HG02588 (cell line): ENCODE measurements at regions not wholly inside any gene's neighbourhood (a gene's known extent, or its start where the extent isn't known, plus 50 kb on each side); places are given as distances from the start of the nearest gene placed in this dataset.

Experiments used
- ATAC-seq: cut with Tn5 transposase; IDR thresholded peaks from one replicate; pipeline ENCODE4 v1.9.1; 2021; ENCODE audit warnings: mild to moderate bottlenecking, moderate library complexity; ENCODE audit not compliant: unreplicated experiment

DNA sequence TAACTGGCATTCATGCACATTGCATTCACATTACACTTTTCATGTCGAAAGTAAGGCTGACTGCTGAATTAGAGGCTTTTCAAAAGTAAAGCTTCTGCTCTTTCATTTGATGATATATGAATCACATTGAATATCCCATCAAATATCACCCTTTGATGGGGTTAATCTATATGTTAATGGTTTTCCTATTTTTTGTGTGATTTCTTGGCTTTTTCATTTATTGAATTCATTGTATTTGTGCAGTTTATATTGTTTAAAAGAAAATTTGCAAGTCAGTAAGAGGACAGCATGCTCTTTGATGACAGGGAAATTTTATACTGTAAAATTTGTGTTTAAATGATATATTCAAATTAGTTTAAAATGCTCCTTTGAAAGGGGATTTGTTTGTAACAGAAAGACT lies 344.1 kb downstream of the PCDH10 start:
- ATAC-seq = no peak

DNA sequence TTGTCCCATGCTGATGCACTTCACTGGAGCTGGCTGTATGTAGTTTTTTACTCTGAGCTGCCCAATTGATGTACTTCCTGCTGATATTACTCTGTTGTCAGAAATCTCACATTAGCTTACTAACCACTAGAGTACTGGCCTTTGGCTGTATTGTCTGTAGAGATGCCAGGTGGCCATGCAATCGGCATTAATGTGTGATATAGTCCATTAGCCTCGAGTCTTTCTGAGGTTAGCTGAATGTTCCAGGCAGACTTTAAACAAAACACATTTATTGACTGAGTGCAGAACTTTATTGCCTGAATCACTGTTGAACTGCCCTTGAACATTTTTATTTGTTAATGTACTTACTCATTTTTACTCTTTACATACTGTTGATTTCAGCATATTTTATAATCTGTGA lies 335.2 kb downstream of the PCDH10 start:
- no peak for ATAC-seq

DNA sequence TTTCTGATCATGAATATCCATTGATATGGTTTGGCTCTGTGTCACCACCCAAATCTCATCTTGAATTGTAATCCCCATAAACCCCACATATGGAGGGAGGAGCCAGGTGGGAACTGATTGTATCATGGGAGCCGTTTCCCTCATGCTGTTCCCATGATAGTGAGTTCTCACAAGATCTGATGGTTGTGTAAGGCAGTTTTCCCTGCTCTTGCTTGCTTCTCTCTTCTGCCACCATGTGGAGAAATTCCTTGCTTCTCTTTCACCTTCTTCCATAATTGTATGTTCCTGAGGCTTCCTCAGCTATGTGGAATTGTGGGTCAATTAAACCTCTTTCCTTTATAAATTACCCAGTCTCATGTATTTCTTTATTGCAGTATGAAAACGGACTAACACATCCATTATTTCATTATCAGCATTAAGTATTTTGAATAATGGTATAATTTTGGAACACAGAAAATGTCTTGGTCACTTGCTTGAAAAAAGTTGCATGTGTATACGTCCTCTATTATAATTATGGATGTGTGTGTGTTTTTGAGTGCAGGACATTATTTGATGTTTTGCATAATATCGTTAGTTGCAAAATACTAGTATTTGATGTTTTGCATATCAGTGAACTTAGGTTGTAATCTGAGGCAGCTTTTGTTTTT lies 334.6 kb downstream of the PCDH10 start:
- no peak for ATAC-seq

DNA sequence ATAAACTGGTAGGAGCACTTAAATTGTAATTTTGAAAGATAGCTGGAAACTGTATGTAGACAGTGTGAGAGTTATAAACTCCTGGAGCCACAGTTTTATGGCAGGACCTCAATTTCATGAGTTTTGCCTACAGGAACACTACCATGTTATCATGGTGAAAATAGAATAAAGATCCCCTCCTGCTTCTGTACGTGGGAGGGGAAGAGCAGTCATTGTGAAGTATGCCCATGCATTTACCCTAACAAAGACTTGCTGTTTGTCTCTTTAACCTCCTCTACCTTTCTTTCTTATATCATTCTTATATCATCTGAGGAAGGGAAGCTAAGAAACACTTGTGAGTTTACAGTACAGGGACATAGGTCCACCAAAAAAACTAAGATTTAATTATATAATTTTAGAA lies 327.0 kb downstream of the PCDH10 start:
- ATAC-seq = no peak

DNA sequence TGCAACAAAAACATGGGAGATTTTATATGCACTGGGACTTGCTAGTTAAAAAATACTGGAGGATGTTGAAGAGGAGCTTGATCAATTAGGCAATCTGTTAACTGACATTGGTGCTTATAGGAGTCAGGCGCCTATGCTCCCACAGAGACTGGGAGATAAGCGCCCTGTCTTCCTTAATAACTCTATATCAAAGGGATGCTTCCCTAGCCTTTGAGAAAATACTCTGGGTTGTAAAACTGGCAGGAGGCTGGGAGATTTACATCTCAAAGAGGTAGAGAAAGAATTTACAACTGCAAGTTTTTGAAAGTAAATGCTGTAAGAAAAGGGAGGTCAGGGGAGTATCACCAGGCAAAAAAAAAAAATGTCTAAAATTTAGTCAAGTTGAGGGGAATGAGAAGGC lies 325.4 kb downstream of the PCDH10 start:
- no peak for ATAC-seq

DNA sequence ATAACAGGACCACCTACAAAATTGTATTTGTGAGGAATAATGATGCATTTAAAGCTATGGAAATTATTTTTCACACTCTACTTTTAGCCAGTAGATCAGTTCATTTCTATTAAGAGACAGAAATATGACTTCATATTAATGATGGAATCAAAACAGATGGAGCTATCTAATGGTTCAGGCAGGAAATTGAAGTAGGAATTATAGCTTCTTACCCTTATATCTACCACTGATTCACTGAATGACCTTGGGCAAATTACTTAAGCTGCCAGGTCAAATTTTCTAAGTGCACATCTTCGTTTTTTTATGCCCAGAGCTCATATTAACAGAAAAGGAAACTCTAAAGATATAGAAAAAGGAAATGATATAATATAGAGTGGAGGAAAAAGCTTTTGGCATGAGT lies 323.1 kb downstream of the PCDH10 start:
- ATAC-seq = no peak

DNA sequence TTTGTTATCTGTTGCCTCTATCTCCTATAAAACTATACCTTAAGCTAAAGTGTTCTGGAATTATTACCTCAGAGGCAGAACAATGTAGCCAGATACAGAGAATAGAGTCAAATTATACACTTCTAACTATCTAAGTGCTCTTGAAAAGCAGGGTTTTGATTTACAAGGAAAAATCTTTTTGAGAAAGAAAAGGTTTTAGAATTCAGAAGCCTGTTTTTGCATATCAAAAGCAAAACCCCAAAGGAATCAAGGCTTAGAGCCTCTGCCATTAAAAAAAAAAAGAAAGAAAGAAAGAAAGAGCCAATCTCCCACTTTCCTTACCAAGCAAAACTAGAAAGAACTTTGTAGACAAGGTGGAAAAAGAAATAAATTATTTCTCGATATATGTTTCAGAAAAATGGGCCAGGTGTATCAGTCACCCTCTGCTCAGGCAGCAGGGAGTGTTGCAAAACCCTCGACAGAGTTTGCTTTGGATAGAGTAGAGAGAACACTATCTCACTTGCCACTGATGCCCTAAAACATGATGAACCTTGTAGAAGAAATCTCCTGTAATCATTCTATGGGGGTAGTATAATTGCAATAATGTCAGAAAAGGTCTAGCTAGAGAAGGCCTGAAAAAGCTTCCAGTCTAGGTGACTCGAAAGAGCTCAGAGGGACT lies 318.3 kb downstream of the PCDH10 start:
- ATAC-seq = no peak

DNA sequence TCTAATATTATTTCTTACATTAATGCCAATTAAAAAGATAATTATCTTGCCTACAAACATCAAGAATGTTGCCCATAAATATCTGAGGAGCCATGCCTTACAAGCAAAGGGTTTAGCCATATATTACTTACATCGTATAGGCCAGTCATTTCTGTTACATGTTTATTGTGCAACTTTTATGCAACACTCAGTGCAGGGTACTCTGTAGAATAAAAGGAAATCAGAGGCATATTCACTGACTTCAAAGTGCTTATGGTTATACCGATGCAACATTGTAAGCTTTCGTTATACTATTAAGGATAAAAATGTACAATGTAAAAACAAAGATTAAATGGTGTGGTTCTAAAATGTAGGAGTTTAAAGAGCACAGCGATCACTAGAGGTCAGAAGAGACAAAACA lies 315.9 kb downstream of the PCDH10 start:
- ATAC-seq = no peak

DNA sequence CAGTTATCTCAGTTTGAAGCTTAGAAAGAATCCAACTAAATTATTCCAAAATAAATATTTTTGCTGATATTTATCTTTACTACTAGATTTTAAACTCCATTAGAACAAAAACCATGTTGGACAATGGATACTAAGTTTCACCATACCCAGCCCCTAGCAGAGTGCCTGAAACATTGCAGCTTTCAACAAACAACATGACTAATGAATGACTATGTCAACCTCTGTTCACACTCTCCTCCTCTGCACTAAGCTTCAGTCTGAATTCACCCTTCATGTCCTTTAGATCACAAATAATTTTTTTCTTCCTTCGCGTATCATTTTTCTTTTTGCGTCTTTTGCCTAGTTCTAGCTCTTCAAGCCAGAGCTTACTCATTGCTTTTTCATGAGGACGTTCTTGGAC lies 315.2 kb downstream of the PCDH10 start:
- ATAC-seq = no peak

DNA sequence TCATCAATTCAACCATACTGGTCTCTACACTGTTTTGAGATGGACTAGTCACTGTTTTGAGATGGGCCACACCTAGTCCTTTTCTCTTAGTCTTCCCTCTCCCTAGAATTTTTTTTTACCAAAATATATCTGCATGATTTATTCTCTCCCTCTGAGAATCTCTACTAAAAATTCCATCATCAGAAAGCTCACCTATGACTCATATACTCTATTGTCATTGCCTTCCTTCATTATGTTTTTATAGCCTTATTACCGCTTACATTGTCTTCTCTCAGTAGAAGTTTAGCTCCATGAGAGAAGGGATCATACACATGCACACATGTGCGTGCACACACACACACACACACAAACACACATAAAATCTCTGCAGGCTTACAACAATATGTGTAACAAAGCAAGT lies 303.6 kb downstream of the PCDH10 start:
- ATAC-seq = no peak

DNA sequence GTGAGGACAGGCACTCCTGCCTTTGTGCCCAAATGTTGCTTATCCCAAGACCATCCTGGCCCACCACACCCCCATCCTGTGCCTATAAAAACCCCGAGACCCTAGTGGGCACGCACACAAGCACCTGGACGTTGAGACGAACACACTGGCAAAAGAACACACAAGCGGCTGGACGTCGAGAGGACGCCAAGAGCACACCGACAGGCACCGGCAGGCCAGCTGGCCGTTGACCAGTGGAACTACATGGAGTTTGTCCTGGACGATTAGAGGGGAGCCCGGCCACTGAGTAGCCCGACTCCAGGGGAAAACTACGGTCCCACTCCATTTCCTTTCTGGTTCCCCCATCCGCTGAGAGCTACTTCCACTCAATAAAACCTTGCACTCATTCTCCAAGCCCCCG lies 301.7 kb downstream of the PCDH10 start:
- no peak for ATAC-seq

DNA sequence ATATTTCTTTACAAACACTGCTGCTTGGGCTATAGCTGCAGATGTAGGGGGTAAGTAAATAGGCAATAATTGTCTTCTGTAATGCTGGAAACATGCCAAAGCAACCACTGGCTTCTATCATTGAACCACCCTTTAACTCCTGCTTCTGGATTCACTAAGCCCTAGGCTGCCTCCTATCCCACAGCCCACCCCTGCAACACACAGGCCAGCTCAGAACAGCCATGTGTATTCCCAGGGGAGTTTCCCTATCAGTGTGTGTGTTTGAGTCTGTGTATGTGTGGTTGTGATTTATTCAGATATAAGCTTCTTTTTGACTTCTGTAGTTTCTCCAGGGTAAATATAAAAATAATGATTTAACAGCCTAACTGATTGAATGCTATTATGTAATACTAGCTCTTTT lies 291.3 kb downstream of the PCDH10 start:
- no peak for ATAC-seq

DNA sequence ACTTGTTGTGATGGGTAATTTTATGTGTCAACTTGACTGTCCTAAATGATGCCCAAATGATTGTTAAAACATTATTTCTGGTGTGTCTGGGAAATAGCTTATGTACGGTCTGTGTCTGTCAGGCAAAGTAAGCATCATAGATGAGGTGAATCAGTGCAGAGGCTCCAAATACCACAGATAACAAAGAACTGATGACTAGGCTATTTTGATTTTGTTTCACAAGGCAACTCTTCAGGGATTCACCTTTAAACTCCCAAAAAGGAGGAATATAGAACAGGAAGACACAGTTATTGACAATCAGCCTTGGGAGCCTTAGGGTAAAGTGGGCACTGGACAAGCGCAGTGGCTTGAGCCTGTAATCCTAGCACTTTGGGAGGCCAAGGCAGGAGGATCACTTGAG lies 290.7 kb downstream of the PCDH10 start:
- no peak for ATAC-seq

DNA sequence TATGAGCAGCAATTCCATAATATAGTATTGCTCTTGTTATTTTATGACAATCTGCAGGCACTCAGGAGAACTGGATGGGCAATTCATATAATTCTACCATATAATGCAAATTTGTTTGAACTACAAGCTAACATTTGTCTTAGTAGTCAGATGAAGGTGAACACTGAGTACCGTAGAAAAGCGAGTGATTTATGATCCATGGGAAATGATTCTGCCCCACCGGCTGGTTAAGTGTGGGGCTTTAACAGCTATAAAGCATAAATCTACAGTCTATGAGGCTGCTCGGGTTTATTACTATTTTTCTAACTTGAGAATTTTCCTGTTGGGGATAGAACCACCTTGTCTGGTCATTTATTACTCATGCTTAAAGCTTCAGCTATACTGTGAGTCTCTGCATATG lies 275.5 kb downstream of the PCDH10 start:
- no peak for ATAC-seq

DNA sequence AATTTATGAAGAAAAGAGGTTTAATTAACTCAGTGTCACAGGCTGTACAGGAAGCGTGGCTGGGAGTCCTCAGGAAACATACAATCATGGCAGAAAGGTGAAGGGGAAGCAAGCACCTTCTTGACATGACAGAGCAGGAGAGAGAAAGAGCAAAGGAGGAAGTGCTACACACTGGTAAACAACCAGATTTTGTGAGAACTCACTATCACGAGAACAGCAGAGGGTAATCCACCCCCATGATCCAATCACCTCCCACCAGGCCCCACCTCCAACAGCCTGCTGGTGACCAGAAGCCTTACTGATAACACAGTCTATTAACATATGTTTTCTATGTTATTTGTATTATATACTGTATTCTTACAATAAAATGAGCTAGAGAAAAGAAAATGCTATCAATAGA lies 254.8 kb downstream of the PCDH10 start:
- no peak for ATAC-seq

DNA sequence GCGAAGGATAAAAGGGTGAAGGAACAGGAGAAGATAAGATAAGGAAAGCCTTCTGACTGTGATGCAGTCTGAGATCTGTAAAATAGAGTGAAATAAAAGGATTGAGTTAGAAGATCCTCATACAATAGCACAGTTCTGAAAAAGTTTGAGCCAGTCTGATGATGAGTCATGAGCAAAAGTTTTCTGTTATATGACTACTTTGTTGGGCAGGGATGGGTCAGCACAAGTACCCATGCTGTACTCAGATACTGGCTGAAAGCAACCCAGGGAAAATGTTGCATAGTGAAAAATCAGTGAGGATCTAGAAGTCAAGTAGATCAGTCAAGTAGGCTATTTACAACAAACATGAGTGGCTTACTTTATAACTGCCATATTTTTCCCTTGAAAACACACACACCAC lies 253.5 kb downstream of the PCDH10 start:
- ATAC-seq = no peak

DNA sequence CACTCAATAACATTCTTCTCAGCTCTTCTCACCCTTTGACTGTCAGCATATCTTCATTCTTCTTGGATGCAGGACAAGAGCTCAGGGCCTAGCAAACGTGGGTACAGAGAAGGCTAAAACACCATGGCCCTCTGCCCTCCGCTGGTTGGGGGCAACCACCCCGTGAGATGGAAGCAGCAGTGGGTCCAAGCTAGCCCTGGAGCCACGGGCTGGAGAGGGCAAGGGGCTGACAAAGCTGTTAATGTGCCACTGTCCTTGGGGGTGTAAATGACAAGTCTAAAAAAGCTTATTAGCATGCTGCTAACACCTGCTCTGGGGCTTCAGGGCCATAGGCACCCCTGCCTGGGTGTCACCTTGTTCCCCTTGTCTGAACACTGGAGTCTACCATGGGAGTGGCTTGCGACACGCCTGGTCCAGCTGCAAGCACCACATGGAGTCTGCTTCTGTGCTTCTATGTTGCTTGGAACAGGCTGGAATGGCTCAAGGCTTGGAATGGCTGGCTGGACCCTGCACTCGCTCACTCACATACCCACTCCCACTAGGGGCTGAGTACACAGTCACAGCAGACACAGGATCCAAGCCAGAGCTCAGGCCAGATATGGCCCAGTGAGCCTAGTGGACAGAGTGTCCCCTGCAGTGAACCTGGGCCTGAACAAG lies 246.0 kb downstream of the PCDH10 start:
- no peak for ATAC-seq

DNA sequence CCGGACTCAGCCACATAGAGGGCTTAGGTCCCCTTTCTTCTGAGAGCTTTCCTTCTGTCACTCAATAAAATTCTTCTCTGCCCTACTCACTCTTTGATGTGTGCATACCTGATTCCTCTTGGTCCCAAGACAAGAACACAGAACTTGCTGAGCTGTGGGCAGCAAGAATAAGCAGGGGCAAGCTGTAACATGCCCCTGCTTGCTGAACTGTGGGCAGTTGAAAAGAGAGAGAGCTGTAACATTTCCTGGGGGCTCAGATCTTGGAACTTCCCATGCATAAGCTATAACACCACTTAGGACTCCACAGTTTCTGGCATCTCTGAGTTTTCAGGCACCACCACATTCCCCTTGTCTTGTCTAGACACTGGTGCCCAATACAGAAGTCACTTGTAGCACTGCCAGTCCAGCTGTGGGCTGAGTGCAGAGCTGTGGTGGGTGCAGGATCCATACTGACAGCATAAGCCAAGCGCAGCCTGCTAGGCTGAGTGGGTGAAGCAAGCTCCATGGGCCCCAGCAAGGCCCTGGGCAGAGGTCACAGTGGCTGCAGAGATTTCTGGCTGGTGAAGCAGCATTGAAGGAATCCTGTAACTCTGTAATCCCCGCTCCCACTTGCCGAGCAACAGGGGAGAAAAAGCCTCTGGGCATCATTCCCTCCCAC lies 241.2 kb downstream of the PCDH10 start:
- ATAC-seq = no peak

DNA sequence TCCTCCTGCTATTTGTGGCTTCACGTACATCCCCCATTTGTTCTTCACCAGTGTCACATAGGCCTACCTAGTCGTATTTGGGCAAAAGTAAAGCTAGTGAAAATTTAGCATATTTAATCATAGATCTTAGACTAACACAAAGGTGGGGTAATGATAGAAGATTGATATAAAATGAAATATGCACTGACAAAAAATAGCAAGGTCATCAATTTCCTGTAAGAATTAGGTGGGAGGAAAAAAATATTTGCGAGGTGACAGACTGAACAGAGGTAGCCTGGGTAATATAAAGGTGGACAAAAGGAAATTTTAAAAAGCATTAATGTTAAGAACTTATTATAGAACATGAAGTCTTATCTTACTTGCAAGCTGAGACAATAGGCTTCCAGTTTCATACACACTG lies 239.9 kb downstream of the PCDH10 start:
- no peak for ATAC-seq

DNA sequence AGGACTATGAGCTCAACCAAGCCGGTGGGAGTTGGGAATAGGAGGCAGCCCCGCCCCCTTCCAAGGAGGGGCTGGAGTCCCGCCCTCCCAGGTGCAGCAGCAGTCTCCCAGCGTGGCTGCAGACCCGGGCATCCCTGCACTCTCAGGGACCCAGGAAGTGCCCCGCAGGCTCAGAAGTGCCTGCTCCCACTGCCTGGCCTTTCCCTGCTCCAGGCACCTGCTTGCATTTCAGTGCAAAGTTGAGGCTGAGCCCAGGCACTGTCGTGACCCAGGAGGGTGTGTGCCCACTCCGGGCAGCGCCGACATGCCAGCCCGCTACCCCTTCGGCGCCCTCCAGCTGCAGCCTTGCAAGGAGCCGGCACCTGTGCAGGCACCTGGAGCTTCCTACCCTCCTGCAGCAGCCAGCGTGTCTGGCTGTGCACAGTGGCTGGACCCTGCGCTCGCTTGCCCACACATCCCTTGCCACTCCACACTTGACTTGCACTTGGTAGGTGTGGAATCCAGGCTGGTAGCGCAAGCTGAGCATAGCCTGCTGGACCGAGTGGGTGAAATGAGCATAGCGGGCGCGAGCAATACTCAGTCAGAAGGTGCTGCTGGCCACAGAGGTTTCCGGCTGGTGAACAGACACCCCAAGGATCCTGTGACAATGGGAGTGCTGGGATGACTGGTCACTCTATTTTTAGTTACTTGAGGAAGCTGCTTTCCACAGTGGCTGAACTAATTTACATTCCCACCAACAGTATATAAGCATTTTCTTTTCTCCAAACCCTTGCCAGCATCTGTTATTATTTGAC lies 236.3 kb downstream of the PCDH10 start:
- ATAC-seq = no peak
